ENCODE measurements at regions not wholly inside any gene's neighbourhood (a gene's known extent, or its start where the extent isn't known, plus 50 kb on each side); places are given as distances from the start of the nearest gene placed in this dataset.
A peak's percentile ranks its signal among the peaks of the same experiment; 100 is the strongest.

GRCh38 chr18:47749600-47749973 lies 180.9 kb downstream of the SMAD2 start:
- no peak for DNase-seq
- TF ChIP-seq CTCF (conservative IDR thresholded peaks at IDR 0.05), result no peak
- no peak for TF ChIP-seq EZH2 (IDR thresholded peaks at IDR 0.05; ENCODE audit: low read depth)
- ChIA-PET CTCF (no interaction called here), POLR2A (ENCODE audit: unreplicated experiment) (no interaction called here)
- Histone ChIP-seq H3K4me1 (replicated peaks; ENCODE audit: insufficient read depth) (no peaks in the 10 kb centered on the region), H3K9me3 (ENCODE audit: insufficient read depth, low read depth) (no peaks in the 10 kb centered on the region), H3K79me2 (ENCODE audit: low read depth) (no peaks in the 10 kb centered on the region), H3K4me2 (no peak overlapping the region), H3F3A (ENCODE audit: insufficient read depth, low read depth) (no peaks in the 10 kb centered on the region; the same call in 1 of the 2 replicates), H3K36me3 (ENCODE audit: low read depth) (no peaks in the 10 kb centered on the region), H3K9me2 (ENCODE audit: insufficient read depth) (no peaks in the 10 kb centered on the region), H3K27ac (no peak overlapping the region), H3K27me3 (ENCODE audit: insufficient read depth, low read depth) (peaks cover 38% of the 10 kb centered on the region), H2AFZ (no peak overlapping the region), H3K4me3 (no peak overlapping the region), H4K20me1 (ENCODE audit: insufficient read depth) (no peaks in the 10 kb centered on the region)
- intact Hi-C loops (cut with micrococcal nuclease; ENCODE audit: unreplicated experiment), result loop anchor here (1.0 to 5.0 kb wide), 3 partner anchors 534 to 697 kb away; no protein-coding TSS in a partner anchor
- BruUV-seq (replicated peaks), result no TSS peak

DNA sequence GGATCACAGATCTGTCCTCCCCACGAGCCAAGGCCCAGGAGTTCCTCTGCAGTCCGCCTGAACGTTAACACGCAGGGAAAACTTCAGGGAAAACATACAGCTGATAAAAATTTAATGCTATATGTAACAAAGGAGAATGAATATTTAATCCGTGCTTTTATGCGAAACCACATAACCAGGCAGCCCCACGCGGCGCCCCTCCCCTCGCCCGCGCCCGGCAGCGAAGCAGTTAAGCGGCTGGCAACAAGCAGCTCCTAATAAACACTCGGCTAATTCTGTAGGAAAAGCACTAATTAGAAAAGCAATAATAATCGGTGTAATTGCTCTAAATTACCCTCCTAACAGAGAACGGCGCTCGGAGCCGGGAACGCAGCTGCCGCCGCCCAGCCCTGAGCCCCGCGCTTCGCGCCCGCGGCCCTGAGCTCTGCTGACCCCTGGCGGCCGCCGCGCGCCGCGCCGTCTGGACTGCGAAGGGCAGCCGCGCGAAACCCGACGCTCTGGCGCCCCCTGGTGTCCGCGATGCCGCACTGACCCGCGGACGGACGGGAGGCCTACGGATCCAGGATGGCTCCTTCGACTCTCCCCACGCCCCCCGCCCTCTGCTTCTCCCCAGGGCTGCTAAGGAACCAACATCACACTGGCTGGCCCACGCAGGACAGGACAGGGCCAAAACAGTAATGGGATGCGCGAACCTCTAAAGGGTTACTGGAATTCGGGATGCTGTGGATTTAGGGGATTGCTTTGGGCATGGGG lies 181.4 kb downstream of the SMAD2 start:
- H3K79me2 ChIP-seq (ENCODE audit: low read depth), result no peaks in the 10 kb centered on the region
- ChIA-PET CTCF (interaction anchor here (0.5 kb wide), 1 partner anchor 11 kb away, joined by 4 read pairs; no protein-coding TSS in a partner anchor), POLR2A (ENCODE audit: unreplicated experiment) (no interaction called here)
- H3K27ac ChIP-seq, result no peak overlapping the region
- no peaks in the 10 kb centered on the region; the same call in 1 of the 2 replicates for H3F3A ChIP-seq (ENCODE audit: insufficient read depth, low read depth)
- H3K4me1 ChIP-seq (replicated peaks; ENCODE audit: insufficient read depth), result no peaks in the 10 kb centered on the region
- intact Hi-C loops (cut with micrococcal nuclease; ENCODE audit: unreplicated experiment), result loop anchor here (1.0 to 5.0 kb wide), 3 partner anchors 534 to 697 kb away; no protein-coding TSS in a partner anchor
- H3K9me3 ChIP-seq (ENCODE audit: insufficient read depth, low read depth), result no peaks in the 10 kb centered on the region
- H4K20me1 ChIP-seq (ENCODE audit: insufficient read depth), result no peaks in the 10 kb centered on the region
- no peaks in the 10 kb centered on the region for H3K9me2 ChIP-seq (ENCODE audit: insufficient read depth)
- no peaks in the 10 kb centered on the region for H3K36me3 ChIP-seq (ENCODE audit: low read depth)
- H3K4me3 ChIP-seq, result no peak overlapping the region
- H2AFZ ChIP-seq, result no peak overlapping the region
- H3K27me3 ChIP-seq (ENCODE audit: insufficient read depth, low read depth), result peaks cover 42% of the 10 kb centered on the region
- H3K4me2 ChIP-seq, result peak overlapping the region; percentile 56
- peak in 1 of 2 experiments; percentile 65 for DNase-seq
- TF ChIP-seq CTCF (conservative IDR thresholded peaks at IDR 0.05), result peak; percentile 84
- TF ChIP-seq EZH2 (IDR thresholded peaks at IDR 0.05; ENCODE audit: low read depth), result no peak
- BruUV-seq (replicated peaks), result no TSS peak

- Histone ChIP-seq H3K4me2 (no peak overlapping the region), H3K27ac (no peak overlapping the region), H3K27me3 (ENCODE audit: insufficient read depth, low read depth) (peaks cover 38% of the 10 kb centered on the region), H3K4me3 (no peak overlapping the region), H3K9me2 (ENCODE audit: insufficient read depth) (no peaks in the 10 kb centered on the region), H3K79me2 (ENCODE audit: low read depth) (no peaks in the 10 kb centered on the region), H4K20me1 (ENCODE audit: insufficient read depth) (no peaks in the 10 kb centered on the region), H3K9me3 (ENCODE audit: insufficient read depth, low read depth) (no peaks in the 10 kb centered on the region), H3K36me3 (ENCODE audit: low read depth) (no peaks in the 10 kb centered on the region), H2AFZ (no peak overlapping the region), H3K4me1 (replicated peaks; ENCODE audit: insufficient read depth) (no peaks in the 10 kb centered on the region), H3F3A (ENCODE audit: insufficient read depth, low read depth) (no peaks in the 10 kb centered on the region; the same call in 1 of the 2 replicates)
- intact Hi-C loops (cut with micrococcal nuclease; ENCODE audit: unreplicated experiment), result loop anchor here (2.0 to 5.0 kb wide), 2 partner anchors 647 to 696 kb away; no protein-coding TSS in a partner anchor
- BruUV-seq (replicated peaks), result no TSS peak
- no peak for TF ChIP-seq EZH2 (IDR thresholded peaks at IDR 0.05; ENCODE audit: low read depth)
- no peak for TF ChIP-seq CTCF (conservative IDR thresholded peaks at IDR 0.05)
- CTCF ChIA-PET, result no interaction called here
- DNase-seq, result no peak
- POLR2A ChIA-PET (ENCODE audit: unreplicated experiment), result no interaction called here
Measured at GRCh38 chr18:47748093-47748796, 182.2 kb downstream of the SMAD2 start.
